ENCODE measurements at regions not wholly inside any gene's neighbourhood (a gene's known extent, or its start where the extent isn't known, plus 50 kb on each side); places are given as distances from the start of the nearest gene placed in this dataset.

DNA sequence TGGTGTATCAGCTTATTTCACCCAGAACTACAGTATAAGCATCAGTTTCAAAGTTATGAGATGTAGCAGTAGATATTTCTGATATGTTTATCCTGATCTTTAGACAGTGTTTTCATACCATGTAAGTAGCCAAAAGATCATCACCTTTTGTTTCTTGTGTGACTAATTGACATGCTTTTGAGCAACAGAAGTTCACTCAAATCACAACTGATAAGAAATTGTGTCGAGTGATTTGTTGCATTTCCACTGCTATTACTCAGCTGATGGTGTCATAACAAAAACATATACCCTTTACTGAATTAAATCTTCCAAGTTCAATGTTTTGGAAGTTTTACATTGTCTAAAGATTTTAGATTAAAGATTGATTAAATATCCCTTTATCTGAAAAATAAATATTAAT, 324.5 kb downstream of the TUSC1 start:
- no CpG with 5 or more reads among the region's 1 CpG for WGBS, 2 experiments (ENCODE audit: extremely low coverage in 2 of 2, insufficient read length in 1 of 2)
- H3K4me2 ChIP-seq (ENCODE audit: low read depth, low read length) = no peak overlapping the region
- H3K9ac ChIP-seq (ENCODE audit: low read depth, low read length) = no peak overlapping the region
- no peaks in the 10 kb centered on the region for H3K9me1 ChIP-seq (ENCODE audit: insufficient read depth, low read length)
- intact Hi-C loops (cut with micrococcal nuclease) (no loop called here), in situ Hi-C loops (cut with MboI; ENCODE audit: low sequenced_read_pairs) (no loop called here), dilution Hi-C loops (cut with HindIII; ENCODE audit: low sequenced_read_pairs, unreplicated experiment) (no loop called here)
- H2BK120ac ChIP-seq (ENCODE audit: low read depth, low read length) = no peak overlapping the region
- H2BK5ac ChIP-seq (ENCODE audit: low read depth, low read length, poor library complexity, severe bottlenecking) = no peak overlapping the region
- H2AK5ac ChIP-seq (ENCODE audit: low read depth, low read length) = no peak overlapping the region
- no peak overlapping the region for H2BK15ac ChIP-seq (ENCODE audit: low read depth, low read length)
- ATAC-seq (ENCODE audit: low read depth) (no peak), DNase-seq (no peak)
- no peak overlapping the region for H2AK9ac ChIP-seq (replicated peaks; ENCODE audit: low read depth, low read length, poor library complexity)
- H3K23ac ChIP-seq (ENCODE audit: low read depth, low read length) = no peak overlapping the region
- no peak overlapping the region for H4K91ac ChIP-seq (ENCODE audit: insufficient read depth, low read depth, low read length)
- no peaks in the 10 kb centered on the region for H3K27me3 ChIP-seq (ENCODE audit: control insufficient read depth, insufficient read depth, low read length)
- CTCF ChIA-PET = no interaction called here
- H2BK20ac ChIP-seq (ENCODE audit: low read depth, low read length) = no peak overlapping the region
- no peak overlapping the region for H4K5ac ChIP-seq (ENCODE audit: low read depth, low read length)
- H3K4me3 ChIP-seq (ENCODE audit: insufficient read depth, low read depth, low read length) = no peak overlapping the region
- no peak overlapping the region for H3K27ac ChIP-seq (ENCODE audit: insufficient read depth, low read length)
- H3K18ac ChIP-seq (ENCODE audit: low read depth, low read length) = no peak overlapping the region
- no TSS peak for BruUV-seq (replicated peaks)
- no peak overlapping the region for H3K14ac ChIP-seq (replicated peaks; ENCODE audit: low read depth, low read length)
- TF ChIP-seq CHD1 (IDR thresholded peaks at IDR 0.05; ENCODE audit: low read depth, low read length) (no peak), RAD21 (IDR thresholded peaks at IDR 0.05; ENCODE audit: low read length) (no peak), POLR2A (IDR thresholded peaks at IDR 0.05; ENCODE audit: low read depth, low read length) (no peak), BHLHE40 (IDR thresholded peaks at IDR 0.05; ENCODE audit: low read depth, low read length) (no peak), MAFK (IDR thresholded peaks at IDR 0.05; ENCODE audit: low read depth, low read length) (no peak), RFX5 (IDR thresholded peaks at IDR 0.05; ENCODE audit: low read depth, low read length) (no peak), MAZ (IDR thresholded peaks at IDR 0.05; ENCODE audit: borderline replicate concordance, low read depth, low read length) (no peak), SMC3 (IDR thresholded peaks at IDR 0.05; ENCODE audit: low read depth, low read length) (no peak), FOS (IDR thresholded peaks at IDR 0.05; ENCODE audit: low read depth, low read length) (no peak)
- POLR2A ChIA-PET (ENCODE audit: unreplicated experiment) = no interaction called here
- no peak overlapping the region for H4K8ac ChIP-seq (ENCODE audit: low read depth in 2 of 2, low read length in 2 of 2)
- H4K20me1 ChIP-seq (ENCODE audit: insufficient read depth, low read length) = no peaks in the 10 kb centered on the region
- H3K36me3 ChIP-seq (ENCODE audit: control insufficient read depth, insufficient read depth, low read length) = no peaks in the 10 kb centered on the region
- no peak overlapping the region for H3K56ac ChIP-seq (ENCODE audit: extremely low read depth, insufficient read depth, low read length)
- H2AFZ ChIP-seq (replicated peaks; ENCODE audit: low read length, poor library complexity) = no peak overlapping the region
- H3K4ac ChIP-seq (ENCODE audit: low read depth, low read length) = no peak overlapping the region
- H3K4me1 ChIP-seq (ENCODE audit: control insufficient read depth, insufficient read depth, low read length) = no peaks in the 10 kb centered on the region
- peaks cover 6% of the 10 kb centered on the region for H3K9me3 ChIP-seq (ENCODE audit: control insufficient read depth, insufficient read depth, low read length)
- no peaks in the 10 kb centered on the region for H3K79me1 ChIP-seq (ENCODE audit: low read depth in 1 of 2, low read length in 2 of 2)

All from IMR-90 (cell line).